ENCODE measurements at regions not wholly inside any gene's neighbourhood (a gene's known extent, or its start where the extent isn't known, plus 50 kb on each side); places are given as distances from the start of the nearest gene placed in this dataset.

- Histone ChIP-seq H3K9me3 (no peaks in the 10 kb centered on the region), H3K36me3 (no peaks in the 10 kb centered on the region), H3K4me3 (no peak overlapping the region), H3K27ac (no peak overlapping the region), H3K4me1 (no peaks in the 10 kb centered on the region), H3K27me3 (peaks cover 10% of the 10 kb centered on the region)
- 74 to 88% methylated on average over 2 of the region's 2 CpGs for WGBS, 2 donors (ENCODE audit: low coverage in 1 of 2)
- intact Hi-C loops (cut with DNase I; ENCODE audit: low total_unique reads) (no loop called here), in situ Hi-C loops (cut with MboI; ENCODE audit: low pct_ligation_motif_present in 1 of 4, low pct_unique_long_range_greater_than_20kb in 1 of 4, low sequenced_read_pairs in 3 of 4) (no loop called here)
- TF ChIP-seq, protein P1, sequence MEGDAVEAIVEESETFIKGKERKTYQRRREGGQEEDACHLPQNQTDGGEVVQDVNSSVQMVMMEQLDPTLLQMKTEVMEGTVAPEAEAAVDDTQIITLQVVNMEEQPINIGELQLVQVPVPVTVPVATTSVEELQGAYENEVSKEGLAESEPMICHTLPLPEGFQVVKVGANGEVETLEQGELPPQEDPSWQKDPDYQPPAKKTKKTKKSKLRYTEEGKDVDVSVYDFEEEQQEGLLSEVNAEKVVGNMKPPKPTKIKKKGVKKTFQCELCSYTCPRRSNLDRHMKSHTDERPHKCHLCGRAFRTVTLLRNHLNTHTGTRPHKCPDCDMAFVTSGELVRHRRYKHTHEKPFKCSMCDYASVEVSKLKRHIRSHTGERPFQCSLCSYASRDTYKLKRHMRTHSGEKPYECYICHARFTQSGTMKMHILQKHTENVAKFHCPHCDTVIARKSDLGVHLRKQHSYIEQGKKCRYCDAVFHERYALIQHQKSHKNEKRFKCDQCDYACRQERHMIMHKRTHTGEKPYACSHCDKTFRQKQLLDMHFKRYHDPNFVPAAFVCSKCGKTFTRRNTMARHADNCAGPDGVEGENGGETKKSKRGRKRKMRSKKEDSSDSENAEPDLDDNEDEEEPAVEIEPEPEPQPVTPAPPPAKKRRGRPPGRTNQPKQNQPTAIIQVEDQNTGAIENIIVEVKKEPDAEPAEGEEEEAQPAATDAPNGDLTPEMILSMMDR (IDR thresholded peaks at IDR 0.05), result no peak
- TF ChIP-seq POLR2A (IDR thresholded peaks at IDR 0.05) (no peak), EP300 (IDR thresholded peaks at IDR 0.05; ENCODE audit: low read depth) (no peak), POLR2AphosphoS5 (IDR thresholded peaks at IDR 0.05) (no peak)
- no peak for DNase-seq
Measured at GRCh38 chr1:208314431-208314830, 70.2 kb upstream of the PLXNA2 start.

GRCh38 chr1:208318150-208318734, 74.1 kb upstream of the PLXNA2 start:
- Histone ChIP-seq H3K4me1 (no peaks in the 10 kb centered on the region), H3K27ac (no peak overlapping the region), H3K9me3 (no peaks in the 10 kb centered on the region), H3K4me3 (no peak overlapping the region), H3K36me3 (no peaks in the 10 kb centered on the region), H3K27me3 (peaks cover 13% of the 10 kb centered on the region)
- no peak for TF ChIP-seq POLR2AphosphoS5 (IDR thresholded peaks at IDR 0.05)
- TF ChIP-seq POLR2A (IDR thresholded peaks at IDR 0.05), result no peak
- TF ChIP-seq, protein P1 (IDR thresholded peaks at IDR 0.05), result no peak
- no peak for TF ChIP-seq EP300 (IDR thresholded peaks at IDR 0.05; ENCODE audit: low read depth)
- in situ Hi-C loops (cut with MboI; ENCODE audit: low pct_ligation_motif_present in 1 of 4, low pct_unique_long_range_greater_than_20kb in 1 of 4, low sequenced_read_pairs in 3 of 4), result no loop called here
- no peak for DNase-seq
- intact Hi-C loops (cut with DNase I; ENCODE audit: low total_unique reads), result no loop called here
- WGBS, 2 donors (ENCODE audit: low coverage in 1 of 2), result 54 to 78% methylated on average over 2 of the region's 2 CpGs

DNA sequence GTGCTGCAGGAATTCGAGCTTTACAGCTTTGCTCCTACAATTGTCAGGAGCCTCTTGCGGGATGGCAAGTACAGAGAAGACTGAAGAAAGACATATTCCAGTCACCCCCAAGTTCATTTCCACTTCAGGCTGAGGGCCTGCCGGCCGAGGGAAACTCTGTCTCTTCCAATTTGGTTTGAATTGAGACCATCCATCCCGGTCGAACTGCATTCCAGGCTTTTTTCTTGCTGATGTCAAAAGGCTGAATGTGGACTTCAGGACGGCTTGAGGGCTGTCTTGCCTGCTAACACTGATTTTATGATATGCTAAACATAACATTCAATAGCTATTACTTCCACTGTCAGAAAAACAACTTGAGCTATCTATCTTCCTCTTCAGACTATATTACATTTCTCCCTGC, 79.8 kb upstream of the PLXNA2 start:
- 68% methylated on average over 7 of the region's 7 CpGs; no CpG with 5 or more reads in 1 of the 2 donors for WGBS, 2 donors (ENCODE audit: low coverage in 1 of 2)
- no peak overlapping the region for H3K27ac ChIP-seq
- H3K9me3 ChIP-seq, result no peaks in the 10 kb centered on the region
- H3K27me3 ChIP-seq, result peaks cover 9% of the 10 kb centered on the region
- DNase-seq, result no peak
- in situ Hi-C loops (cut with MboI; ENCODE audit: low pct_ligation_motif_present in 1 of 4, low pct_unique_long_range_greater_than_20kb in 1 of 4, low sequenced_read_pairs in 3 of 4) (no loop called here), intact Hi-C loops (cut with DNase I; ENCODE audit: low total_unique reads) (no loop called here)
- H3K4me3 ChIP-seq, result no peak overlapping the region
- no peaks in the 10 kb centered on the region for H3K4me1 ChIP-seq
- TF ChIP-seq POLR2AphosphoS5 (IDR thresholded peaks at IDR 0.05) (no peak), POLR2A (IDR thresholded peaks at IDR 0.05) (no peak), EP300 (IDR thresholded peaks at IDR 0.05; ENCODE audit: low read depth) (no peak)
- TF ChIP-seq, protein P1 (IDR thresholded peaks at IDR 0.05), result no peak
- H3K36me3 ChIP-seq, result no peaks in the 10 kb centered on the region

- Histone ChIP-seq H3K36me3 (no peaks in the 10 kb centered on the region), H3K9me3 (no peaks in the 10 kb centered on the region), H3K4me1 (no peaks in the 10 kb centered on the region), H3K27ac (no peak overlapping the region), H3K4me3 (no peak overlapping the region), H3K27me3 (peaks cover 9% of the 10 kb centered on the region)
- 56 to 60% methylated on average over 1 of the region's 1 CpG for WGBS, 2 donors (ENCODE audit: low coverage in 1 of 2)
- intact Hi-C loops (cut with DNase I; ENCODE audit: low total_unique reads) (no loop called here), in situ Hi-C loops (cut with MboI; ENCODE audit: low pct_ligation_motif_present in 1 of 4, low pct_unique_long_range_greater_than_20kb in 1 of 4, low sequenced_read_pairs in 3 of 4) (no loop called here)
- DNase-seq, result no peak
- no peak for TF ChIP-seq POLR2AphosphoS5 (IDR thresholded peaks at IDR 0.05)
- TF ChIP-seq POLR2A (IDR thresholded peaks at IDR 0.05), result no peak
Measured at GRCh38 chr1:208326033-208326432, 81.8 kb upstream of the PLXNA2 start.

DNA sequence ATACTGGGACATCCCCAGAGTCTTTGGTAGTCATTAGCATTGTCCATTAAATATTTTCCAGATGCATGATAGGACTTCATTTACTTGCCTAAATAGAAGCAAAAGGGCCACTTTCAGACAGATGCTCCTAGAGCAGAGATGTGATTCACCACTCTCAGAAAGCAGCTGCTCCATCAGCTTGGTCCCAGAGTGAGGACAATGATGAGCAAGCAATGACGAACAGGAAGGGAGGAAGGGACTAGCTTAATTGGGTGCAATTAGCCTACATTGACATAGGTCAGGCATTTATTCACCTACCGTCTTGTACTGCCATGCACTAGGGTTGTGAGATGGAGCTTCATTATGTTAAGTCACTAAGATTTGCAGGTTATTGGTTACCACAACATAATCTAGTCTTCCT, 85.1 kb upstream of the PLXNA2 start:
- intact Hi-C loops (cut with DNase I; ENCODE audit: low total_unique reads), result no loop called here
- in situ Hi-C loops (cut with MboI; ENCODE audit: low pct_ligation_motif_present in 1 of 4, low pct_unique_long_range_greater_than_20kb in 1 of 4, low sequenced_read_pairs in 3 of 4), result no loop called here
- Histone ChIP-seq H3K27ac (no peak overlapping the region), H3K9me3 (no peaks in the 10 kb centered on the region), H3K4me1 (no peaks in the 10 kb centered on the region), H3K27me3 (peaks cover 4% of the 10 kb centered on the region), H3K36me3 (no peaks in the 10 kb centered on the region), H3K4me3 (no peak overlapping the region)
- TF ChIP-seq POLR2A (IDR thresholded peaks at IDR 0.05) (no peak), POLR2AphosphoS5 (IDR thresholded peaks at IDR 0.05) (no peak), EP300 (IDR thresholded peaks at IDR 0.05; ENCODE audit: low read depth) (no peak)
- TF ChIP-seq, protein P1 (IDR thresholded peaks at IDR 0.05), result no peak
- WGBS, 2 donors (ENCODE audit: low coverage in 1 of 2), result 86% methylated on average over 2 of the region's 2 CpGs; no CpG with 5 or more reads in 1 of the 2 donors
- DNase-seq, result no peak
